IMR-90 (cell line): ENCODE measurements at regions not wholly inside any gene's neighbourhood (a gene's known extent, or its start where the extent isn't known, plus 50 kb on each side); places are given as distances from the start of the nearest gene placed in this dataset.

ENCODE experiments used
- ATAC-seq: fragments of 200-7000 bp; cut with Tn5 transposase; 2 replicates; pipeline ENCODE4 v1.9.1; 2020; ENCODE audit warnings: low read depth, mild to moderate bottlenecking, moderate library complexity
- BruUV-seq: library from RNA; stranded (reverse); fragments of 400-500 nt; replicated peaks from 2 replicates; lab custom pipeline; 2021; lab: Mats Ljungman, UMichigan
- CTCF ChIA-PET: fragments of 300-600 bp; formaldehyde crosslinking; extraction: SDS; loops from one replicate; lab custom pipeline; 2021; ENCODE audit warnings: antibody characterized with exemption; lab: Yijun Ruan, JAX
- POLR2A ChIA-PET: fragments of 300-600 bp; sonication (Branson Sonifier 250); formaldehyde crosslinking; loops from one replicate; lab custom pipeline; 2022; ENCODE audit warnings: antibody characterized with exemption; ENCODE audit not compliant: unreplicated experiment; lab: Charles Lee
- DNase-seq: peaks from one replicate; pipeline ENCODE4 v3.0.0; 2013
- H2AFZ ChIP-seq: replicated peaks from 2 replicates; pipeline ENCODE3; 2013; ENCODE audit warnings: low read length, mild to moderate bottlenecking; ENCODE audit not compliant: poor library complexity
- H2AK5ac ChIP-seq: 2 replicates; pipeline ENCODE4 v1.6.1; 2013; ENCODE audit warnings: low read depth, low read length, inconsistent platforms
- H2AK9ac ChIP-seq: replicated peaks from 2 replicates; pipeline ENCODE3; 2013; ENCODE audit warnings: mild to moderate bottlenecking, low read depth, low read length, moderate library complexity; ENCODE audit not compliant: poor library complexity
- H2BK120ac ChIP-seq: 2 replicates; pipeline ENCODE4 v1.6.1; 2013; ENCODE audit warnings: low read depth, low read length, inconsistent platforms
- H2BK15ac ChIP-seq: 3 replicates; pipeline ENCODE4 v1.6.1; 2013; ENCODE audit warnings: low read depth, low read length, inconsistent platforms
- H2BK20ac ChIP-seq: 2 replicates; pipeline ENCODE4 v1.6.1; 2013; ENCODE audit warnings: low read depth, mild to moderate bottlenecking, inconsistent platforms, low read length, moderate library complexity
- H2BK5ac ChIP-seq: 2 replicates; pipeline ENCODE4 v1.6.1; 2013; ENCODE audit warnings: mild to moderate bottlenecking, low read depth, low read length, inconsistent platforms; ENCODE audit not compliant: poor library complexity, severe bottlenecking
- H3K14ac ChIP-seq: replicated peaks from 2 replicates; pipeline ENCODE4 v1.6.1; 2013; ENCODE audit warnings: low read depth, low read length, inconsistent platforms
- H3K18ac ChIP-seq: 2 replicates; pipeline ENCODE4 v1.6.1; 2013; ENCODE audit warnings: low read depth, low read length, control low read depth
- H3K23ac ChIP-seq: 2 replicates; pipeline ENCODE4 v1.6.1; 2013; ENCODE audit warnings: low read depth, low read length, inconsistent platforms
- H3K27ac ChIP-seq: 2 replicates; pipeline ENCODE4 v1.5.1; 2013; ENCODE audit warnings: mild to moderate bottlenecking, control low read depth, low read length; ENCODE audit not compliant: insufficient read depth
- H3K27me3 ChIP-seq: 2 replicates; pipeline ENCODE4 v1.6.1; 2013; ENCODE audit warnings: low read length; ENCODE audit not compliant: control insufficient read depth, insufficient read depth
- H3K36me3 ChIP-seq: 2 replicates; pipeline ENCODE4 v1.6.1; 2013; ENCODE audit warnings: low read length, mixed read lengths; ENCODE audit not compliant: control insufficient read depth, insufficient read depth
- H3K4ac ChIP-seq: 2 replicates; pipeline ENCODE4 v1.6.1; 2013; ENCODE audit warnings: low read depth, low read length, inconsistent platforms
- H3K4me1 ChIP-seq: 2 replicates; pipeline ENCODE4 v1.6.1; 2013; ENCODE audit warnings: low read length, mixed read lengths; ENCODE audit not compliant: control insufficient read depth, insufficient read depth
- H3K4me2 ChIP-seq: 2 replicates; pipeline ENCODE4 v1.6.1; 2013; ENCODE audit warnings: low read depth, mild to moderate bottlenecking, control low read depth, low read length, moderate library complexity
- H3K4me3 ChIP-seq: 2 replicates; pipeline ENCODE4 v1.5.1; 2013; ENCODE audit warnings: low read depth, mild to moderate bottlenecking, control low read depth, low read length, moderate library complexity; ENCODE audit not compliant: insufficient read depth
- H3K56ac ChIP-seq: 2 replicates; pipeline ENCODE4 v1.6.1; 2013; ENCODE audit warnings: low read length, inconsistent platforms; ENCODE audit not compliant: insufficient read depth; ENCODE audit errors: extremely low read depth
- H3K79me1 ChIP-seq, 2 experiments: 2 replicates each; pipeline ENCODE4 v1.6.1; 2013; ENCODE audit warnings: low read length in 2 of 2, inconsistent platforms in 1 of 2, low read depth in 1 of 2
- H3K9ac ChIP-seq: 2 replicates; pipeline ENCODE4 v1.6.1; 2013; ENCODE audit warnings: low read depth, low read length, control low read depth
- H3K9me1 ChIP-seq: 2 replicates; pipeline ENCODE4 v1.6.1; 2013; ENCODE audit warnings: low read length, inconsistent platforms; ENCODE audit not compliant: insufficient read depth
- H3K9me3 ChIP-seq: 2 replicates; pipeline ENCODE4 v1.6.1; 2013; ENCODE audit warnings: low read length; ENCODE audit not compliant: control insufficient read depth, insufficient read depth
- H4K20me1 ChIP-seq: 2 replicates; pipeline ENCODE4 v1.6.1; 2013; ENCODE audit warnings: low read length, inconsistent platforms; ENCODE audit not compliant: insufficient read depth
- H4K5ac ChIP-seq: 2 replicates; pipeline ENCODE4 v1.6.1; 2013; ENCODE audit warnings: mild to moderate bottlenecking, low read depth, low read length, control low read depth
- H4K8ac ChIP-seq, 2 experiments: 2 replicates each; pipeline ENCODE4 v1.6.1; 2013; ENCODE audit warnings: low read depth in 2 of 2, low read length in 2 of 2, control low read depth in 1 of 2, inconsistent platforms in 1 of 2
- H4K91ac ChIP-seq: 2 replicates; pipeline ENCODE4 v1.6.1; 2013; ENCODE audit warnings: low read depth, low read length, inconsistent platforms; ENCODE audit not compliant: insufficient read depth
- BHLHE40 ChIP-seq: fragments of 150-350 bp; IDR thresholded peaks from 2 replicates; pipeline ENCODE4 v1.6.1; 2016; ENCODE audit warnings: mild to moderate bottlenecking, low read depth, low read length
- CEBPB ChIP-seq: IDR thresholded peaks from 2 replicates; pipeline ENCODE4 v1.6.1; 2012; ENCODE audit warnings: low read depth, low read length, improper control_type of control experiment
- ELK1 ChIP-seq: fragments of 150-350 bp; IDR thresholded peaks from 2 replicates; pipeline ENCODE4 v1.6.1; 2016; ENCODE audit warnings: low read depth, mild to moderate bottlenecking, low read length, moderate library complexity, borderline replicate concordance
- MAFK ChIP-seq: IDR thresholded peaks from 2 replicates; pipeline ENCODE4 v1.6.1; 2012; ENCODE audit warnings: low read depth, low read length, improper control_type of control experiment
- MAZ ChIP-seq: IDR thresholded peaks from 2 replicates; pipeline ENCODE4 v1.6.1; 2012; ENCODE audit warnings: low read depth, mild to moderate bottlenecking, low read length, improper control_type of control experiment, moderate library complexity, borderline replicate concordance
- MXI1 ChIP-seq: IDR thresholded peaks from 2 replicates; pipeline ENCODE4 v1.6.1; 2012; ENCODE audit warnings: low read depth, mild to moderate bottlenecking, low read length, moderate library complexity, borderline replicate concordance
- POLR2A ChIP-seq: IDR thresholded peaks from 2 replicates; pipeline ENCODE4 v1.6.1; 2012; ENCODE audit warnings: mild to moderate bottlenecking, low read depth, low read length
- RAD21 ChIP-seq: IDR thresholded peaks from 2 replicates; pipeline ENCODE4 v1.6.1; 2012; ENCODE audit warnings: low read length, improper control_type of control experiment
- RCOR1 ChIP-seq: IDR thresholded peaks from 2 replicates; pipeline ENCODE4 v1.6.1; 2012; ENCODE audit warnings: mild to moderate bottlenecking, low read length, improper control_type of control experiment; ENCODE audit not compliant: insufficient replicate concordance
- RFX5 ChIP-seq: IDR thresholded peaks from 2 replicates; pipeline ENCODE4 v1.8.0; 2012; ENCODE audit warnings: low read depth, mild to moderate bottlenecking, low read length, moderate library complexity
- SMC3 ChIP-seq: fragments of 150-350 bp; IDR thresholded peaks from 2 replicates; pipeline ENCODE4 v1.6.1; 2016; ENCODE audit warnings: low read depth, mild to moderate bottlenecking, antibody characterized with exemption, low read length, moderate library complexity
- WGBS, 2 experiments: methylation state at CpG; one replicate each; pipeline versions ENCODE4 v1.1.5 to v1.1.7; 2013; ENCODE audit warnings: missing lambda C conversion rate in 2 of 2; ENCODE audit not compliant: insufficient read length in 1 of 2; ENCODE audit errors: extremely low coverage in 2 of 2; 5-methylcytosine and 5-hydroxymethylcytosine counted together
- dilution Hi-C: fragments of 300-500 bp; cut with HindIII; formaldehyde crosslinking; loops from one replicate; pipeline ENCODE4 v1.14.3; 2018; ENCODE audit warnings: low sequenced_read_pairs; ENCODE audit not compliant: unreplicated experiment
- in situ Hi-C: fragments of 300-500 bp; cut with MboI; formaldehyde crosslinking; loops from 3 replicates; pipeline ENCODE4 v1.14.3; 2019; ENCODE audit warnings: low sequenced_read_pairs, inconsistent platforms, mixed read lengths
- intact Hi-C: fragments of 100-400 bp; cut with micrococcal nuclease; formaldehyde crosslinking; loops from 2 replicates; pipeline ENCODE4 v1.10.0; 2022

- Histone ChIP-seq H3K27me3 (no peaks in the 10 kb centered on the region), H4K5ac (no peak overlapping the region), H4K91ac (no peak overlapping the region), H2BK15ac (no peak overlapping the region), H3K14ac (no peak overlapping the region), H3K4ac (no peak overlapping the region), H3K36me3 (no peaks in the 10 kb centered on the region), H4K20me1 (no peaks in the 10 kb centered on the region), H3K9me3 (no peaks in the 10 kb centered on the region), H3K27ac (no peak overlapping the region), H3K4me3 (no peak overlapping the region), H3K9me1 (no peaks in the 10 kb centered on the region), H3K79me1 (no peaks in the 10 kb centered on the region), H3K18ac (no peak overlapping the region), H2AFZ (no peak overlapping the region), H2BK5ac (no peak overlapping the region), H3K23ac (no peak overlapping the region), H3K56ac (no peak overlapping the region), H2BK120ac (no peak overlapping the region), H4K8ac (no peak overlapping the region), H3K4me1 (no peaks in the 10 kb centered on the region), H2AK5ac (no peak overlapping the region), H3K4me2 (no peak overlapping the region), H3K9ac (no peak overlapping the region), H2AK9ac (no peak overlapping the region), H2BK20ac (no peak overlapping the region)
- ChIA-PET CTCF (no interaction called here), POLR2A (no interaction called here)
- no CpG with 5 or more reads among the region's 1 CpG for WGBS, 2 experiments
- in situ Hi-C loops (no loop called here), intact Hi-C loops (no loop called here), dilution Hi-C loops (no loop called here)
- DNase-seq (no peak), ATAC-seq (no peak)
- TF ChIP-seq RAD21 (no peak), RCOR1 (no peak), RFX5 (no peak), MAFK (no peak), MAZ (no peak), SMC3 (no peak), POLR2A (no peak), MXI1 (no peak), ELK1 (no peak), BHLHE40 (no peak), CEBPB (no peak)
- BruUV-seq, result no TSS peak
Observed at GRCh38 chr3:78455166-78455565, 1312.6 kb downstream of the ROBO1 start.
